Adipocyte (in vitro differentiated cells): ENCODE measurements at regions not wholly inside any gene's neighbourhood (a gene's known extent, or its start where the extent isn't known, plus 50 kb on each side); places are given as distances from the start of the nearest gene placed in this dataset.

ENCODE experiments used
- DNase-seq: peaks from one replicate; pipeline ENCODE4 v3.0.0-alpha.2; 2015; ENCODE audit warnings: low read depth
- H3K27me3 ChIP-seq: replicated peaks from 2 replicates; pipeline ENCODE4 v1.7.0; 2013; ENCODE audit warnings: mild to moderate bottlenecking, low read length, moderate library complexity; ENCODE audit not compliant: control insufficient read depth, insufficient read depth
- H3K36me3 ChIP-seq: 2 replicates; pipeline ENCODE4 v1.7.0; 2013; ENCODE audit warnings: low read length, mild to moderate bottlenecking, moderate library complexity; ENCODE audit not compliant: control insufficient read depth, insufficient read depth, severe bottlenecking
- H3K4me1 ChIP-seq: 2 replicates; pipeline ENCODE4 v1.7.0; 2013; ENCODE audit warnings: mild to moderate bottlenecking, low read length, moderate library complexity; ENCODE audit not compliant: control insufficient read depth, insufficient read depth
- H3K4me3 ChIP-seq: 2 replicates; pipeline ENCODE4 v1.7.0; 2013; ENCODE audit warnings: mild to moderate bottlenecking, low read length, moderate library complexity
- H3K9ac ChIP-seq: 2 replicates; pipeline ENCODE4 v1.7.0; 2013; ENCODE audit warnings: mild to moderate bottlenecking, low read length, moderate library complexity
- H3K9me3 ChIP-seq: 2 replicates; pipeline ENCODE4 v1.7.0; 2013; ENCODE audit warnings: mild to moderate bottlenecking, low read length, moderate library complexity; ENCODE audit not compliant: control insufficient read depth

DNA sequence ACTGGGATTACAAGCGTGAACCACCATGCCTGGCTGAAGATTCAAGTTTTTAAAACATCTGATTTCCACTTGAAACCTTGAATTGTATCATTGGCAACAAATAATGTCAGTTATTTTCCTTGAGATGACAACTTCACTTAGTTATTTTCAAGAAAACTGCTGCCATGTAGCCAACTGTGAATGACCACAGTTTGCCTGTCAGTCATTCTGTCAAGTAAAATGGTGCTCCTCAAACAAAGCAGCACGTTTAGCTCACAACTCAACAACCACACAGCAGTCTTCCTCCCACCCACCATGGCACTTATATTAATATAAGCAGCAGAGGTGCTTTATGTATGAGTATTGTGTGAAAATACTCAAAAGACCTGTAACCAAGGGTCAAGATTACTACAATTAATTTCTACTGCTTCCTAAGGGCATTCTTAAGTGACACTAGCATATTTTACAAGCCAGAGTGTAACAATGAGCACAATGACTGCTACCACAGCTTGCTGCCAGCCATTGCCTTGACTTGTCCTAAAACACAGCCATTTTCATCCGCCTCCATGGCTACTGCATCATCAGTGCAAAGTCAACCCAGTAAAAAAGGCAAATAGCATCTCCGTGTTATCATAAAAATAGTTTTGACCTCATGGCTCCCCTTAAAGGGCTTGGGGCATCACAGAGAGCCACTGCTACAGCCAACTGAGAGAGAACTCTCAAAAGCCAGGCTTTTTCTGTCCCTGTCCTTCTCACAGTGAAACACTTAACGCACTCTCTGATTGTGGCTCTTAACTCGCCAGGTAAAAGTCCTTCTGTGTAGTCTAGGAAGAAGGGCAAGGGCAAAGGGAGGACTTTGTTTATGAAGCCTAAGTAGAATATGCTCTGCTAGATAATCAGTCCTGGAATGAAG, 96.4 kb upstream of the TAB2 start:
- no peak for DNase-seq
- H3K27me3 ChIP-seq: no peaks in the 10 kb centered on the region
- H3K4me1 ChIP-seq: peaks cover 11% of the 10 kb centered on the region
- H3K36me3 ChIP-seq: no peaks in the 10 kb centered on the region
- no peak overlapping the region for H3K4me3 ChIP-seq
- no peaks in the 10 kb centered on the region for H3K9me3 ChIP-seq
- H3K9ac ChIP-seq: no peak overlapping the region

DNA sequence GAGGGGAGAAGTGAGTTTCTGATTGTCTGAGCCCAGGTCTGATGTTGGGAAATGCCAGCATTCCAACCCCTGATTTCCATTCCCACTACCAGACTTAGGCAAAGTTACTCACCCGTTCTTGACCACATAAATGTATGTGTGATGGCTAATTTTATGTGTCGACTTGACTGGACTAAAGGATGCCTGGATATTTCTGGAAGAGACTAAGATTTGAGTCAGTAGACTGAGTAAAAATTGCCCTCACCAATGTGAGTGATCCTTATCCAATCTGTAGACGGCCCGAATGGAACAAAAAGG, 95.8 kb upstream of the TAB2 start:
- Histone ChIP-seq H3K36me3 (no peaks in the 10 kb centered on the region), H3K9ac (no peak overlapping the region), H3K9me3 (no peaks in the 10 kb centered on the region), H3K4me1 (peaks cover 11% of the 10 kb centered on the region), H3K27me3 (no peaks in the 10 kb centered on the region), H3K4me3 (no peak overlapping the region)
- DNase-seq: no peak

DNA sequence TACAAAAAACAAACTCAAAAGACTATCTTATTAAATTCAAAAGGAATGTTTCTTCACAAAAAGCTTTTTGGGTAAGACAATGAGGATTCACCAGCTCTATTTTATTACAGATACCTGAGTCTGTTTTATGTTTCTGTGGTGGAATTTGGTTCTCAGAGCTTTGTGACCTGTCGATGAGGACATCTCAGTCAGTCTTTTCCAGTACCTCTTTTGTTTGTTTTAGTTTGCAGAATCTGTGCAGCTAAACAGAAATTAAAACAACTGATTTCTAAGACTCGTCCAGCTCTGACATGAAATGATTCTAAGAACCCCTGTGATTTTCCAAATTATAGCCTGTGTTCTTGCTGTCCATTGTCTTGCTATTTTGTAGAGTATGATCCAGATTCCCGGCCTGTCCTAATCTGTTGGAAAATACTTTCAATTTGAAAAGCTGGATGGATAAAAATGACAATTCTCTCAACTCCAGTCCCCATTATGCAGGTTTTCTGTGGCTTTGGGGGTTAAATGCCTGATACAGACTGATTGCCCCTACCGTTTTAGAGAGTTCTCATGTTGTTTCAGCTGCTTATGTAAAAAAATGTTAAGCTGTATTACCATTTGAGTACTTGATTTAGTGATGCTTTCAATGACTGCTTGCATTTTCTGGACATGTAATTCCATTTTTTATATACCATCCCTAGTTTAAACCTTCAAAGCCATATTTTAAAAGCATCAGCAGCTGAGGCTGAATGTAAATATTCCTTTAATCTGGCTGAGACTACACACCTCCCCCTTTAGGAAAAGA, 94.2 kb upstream of the TAB2 start:
- Histone ChIP-seq H3K4me1 (peaks cover 11% of the 10 kb centered on the region), H3K9me3 (no peaks in the 10 kb centered on the region), H3K36me3 (no peaks in the 10 kb centered on the region), H3K27me3 (no peaks in the 10 kb centered on the region), H3K4me3 (no peak overlapping the region), H3K9ac (no peak overlapping the region)
- DNase-seq: no peak

DNA sequence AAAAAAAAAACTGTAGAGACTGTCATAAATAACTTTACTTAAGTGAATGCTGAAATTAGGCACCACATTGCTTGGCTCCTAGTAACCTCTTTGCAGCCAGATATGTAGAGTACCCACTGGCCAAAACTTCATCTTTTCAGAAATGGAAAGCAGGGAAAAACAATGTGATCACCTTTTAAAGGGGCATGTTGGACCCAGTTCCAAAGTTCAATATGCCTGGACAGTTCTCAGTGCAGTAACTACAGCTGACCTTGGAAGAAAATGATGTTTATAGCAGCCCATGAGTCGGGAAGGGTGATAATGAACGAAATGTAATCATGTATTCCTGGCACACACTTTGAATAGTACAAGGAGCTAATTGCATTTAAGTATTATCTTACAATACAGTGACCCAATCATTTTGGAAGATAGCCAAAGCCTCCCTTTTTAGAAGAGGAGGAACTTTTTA, 93.6 kb upstream of the TAB2 start:
- Histone ChIP-seq H3K36me3 (no peaks in the 10 kb centered on the region), H3K4me3 (no peak overlapping the region), H3K27me3 (no peaks in the 10 kb centered on the region), H3K9ac (no peak overlapping the region), H3K9me3 (no peaks in the 10 kb centered on the region), H3K4me1 (peaks cover 11% of the 10 kb centered on the region)
- DNase-seq: no peak

DNA sequence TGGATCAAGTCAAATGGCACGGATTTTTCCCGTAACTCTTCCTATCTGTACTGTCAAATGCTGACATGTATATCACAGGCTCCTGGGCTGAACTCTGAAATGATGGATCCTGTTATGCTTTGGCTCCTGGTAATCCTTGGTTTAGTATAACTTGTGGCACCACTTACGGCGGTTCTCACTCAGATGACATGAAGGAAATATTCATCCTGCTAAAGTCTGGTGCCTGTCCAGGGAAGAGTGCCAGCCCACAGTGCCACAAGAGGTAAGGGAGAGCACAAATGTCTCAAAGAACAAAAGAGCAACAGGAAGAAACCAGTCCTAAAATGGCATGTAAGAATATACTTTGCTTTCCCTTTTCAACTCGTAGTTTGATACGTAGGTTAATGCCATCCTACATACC, 93.1 kb upstream of the TAB2 start:
- H3K4me1 ChIP-seq: peaks cover 11% of the 10 kb centered on the region
- no peaks in the 10 kb centered on the region for H3K36me3 ChIP-seq
- H3K9ac ChIP-seq: no peak overlapping the region
- no peaks in the 10 kb centered on the region for H3K27me3 ChIP-seq
- no peak overlapping the region for H3K4me3 ChIP-seq
- H3K9me3 ChIP-seq: no peaks in the 10 kb centered on the region
- DNase-seq: no peak

DNA sequence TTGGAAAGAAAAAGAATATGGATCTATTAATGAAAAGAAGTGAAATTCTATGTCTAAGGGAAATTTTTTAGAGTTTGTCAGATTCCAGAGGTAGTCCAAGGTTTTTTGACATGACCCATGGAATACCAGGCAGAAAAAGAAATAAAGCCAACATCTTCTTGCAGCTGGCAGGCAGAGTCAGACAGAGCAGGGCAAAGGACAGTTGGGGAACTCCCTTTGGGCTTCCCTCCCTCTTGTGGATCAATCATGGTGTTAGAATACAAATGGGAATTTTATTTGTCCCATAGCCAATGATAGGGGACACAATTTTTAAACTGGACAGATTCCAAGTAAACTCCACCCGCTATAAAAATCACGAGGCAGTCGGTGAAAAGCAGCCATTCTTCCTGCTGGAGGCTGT, 92.1 kb upstream of the TAB2 start:
- Histone ChIP-seq H3K9me3 (no peaks in the 10 kb centered on the region), H3K4me3 (no peak overlapping the region), H3K9ac (no peak overlapping the region), H3K27me3 (no peaks in the 10 kb centered on the region), H3K4me1 (peaks cover 11% of the 10 kb centered on the region), H3K36me3 (no peaks in the 10 kb centered on the region)
- DNase-seq: no peak

DNA sequence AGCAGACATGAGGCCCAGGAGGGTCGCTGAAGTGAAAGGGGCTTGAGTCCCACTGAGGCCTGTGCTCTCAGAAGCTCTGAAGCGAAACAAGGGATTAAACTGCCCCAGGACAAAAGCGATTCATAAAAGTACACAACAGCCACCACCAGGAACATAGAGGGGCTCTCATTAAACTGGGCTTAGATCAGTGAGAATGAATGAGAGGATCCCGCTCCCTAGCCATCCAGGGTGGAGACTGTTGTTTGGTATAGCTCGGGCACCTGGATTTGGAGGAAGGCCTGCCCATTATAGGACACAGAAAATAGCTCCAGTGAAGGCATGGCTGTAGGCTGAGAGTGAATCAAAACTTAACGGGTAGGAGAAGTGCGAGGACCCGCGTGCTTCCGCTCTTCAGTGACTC, 91.6 kb upstream of the TAB2 start:
- H3K4me3 ChIP-seq: no peak overlapping the region
- peaks cover 11% of the 10 kb centered on the region for H3K4me1 ChIP-seq
- no peaks in the 10 kb centered on the region for H3K9me3 ChIP-seq
- H3K27me3 ChIP-seq: no peaks in the 10 kb centered on the region
- no peak for DNase-seq
- no peaks in the 10 kb centered on the region for H3K36me3 ChIP-seq
- no peak overlapping the region for H3K9ac ChIP-seq

DNA sequence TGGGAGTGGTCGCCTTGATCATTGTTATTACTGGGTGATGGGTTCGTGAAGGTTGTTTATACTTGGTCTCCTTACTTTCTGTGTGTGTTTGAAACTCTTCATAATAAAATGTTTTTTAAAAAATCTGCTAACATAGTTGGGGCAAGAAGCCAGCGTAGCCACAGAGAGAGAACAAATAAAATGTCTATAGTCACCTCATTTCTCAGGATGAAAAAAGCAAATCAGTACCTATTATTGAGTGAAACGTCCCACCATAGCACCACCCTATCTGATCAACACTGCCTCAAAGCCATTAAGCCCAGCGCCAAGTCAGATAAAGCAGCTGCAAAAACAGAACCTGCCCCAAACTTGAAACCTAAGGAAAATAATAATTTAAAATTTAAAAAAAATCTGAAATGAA, 89.7 kb upstream of the TAB2 start:
- DNase-seq: no peak
- peaks cover 11% of the 10 kb centered on the region for H3K4me1 ChIP-seq
- no peaks in the 10 kb centered on the region for H3K36me3 ChIP-seq
- H3K4me3 ChIP-seq: no peak overlapping the region
- no peaks in the 10 kb centered on the region for H3K27me3 ChIP-seq
- no peaks in the 10 kb centered on the region for H3K9me3 ChIP-seq
- H3K9ac ChIP-seq: no peak overlapping the region

DNA sequence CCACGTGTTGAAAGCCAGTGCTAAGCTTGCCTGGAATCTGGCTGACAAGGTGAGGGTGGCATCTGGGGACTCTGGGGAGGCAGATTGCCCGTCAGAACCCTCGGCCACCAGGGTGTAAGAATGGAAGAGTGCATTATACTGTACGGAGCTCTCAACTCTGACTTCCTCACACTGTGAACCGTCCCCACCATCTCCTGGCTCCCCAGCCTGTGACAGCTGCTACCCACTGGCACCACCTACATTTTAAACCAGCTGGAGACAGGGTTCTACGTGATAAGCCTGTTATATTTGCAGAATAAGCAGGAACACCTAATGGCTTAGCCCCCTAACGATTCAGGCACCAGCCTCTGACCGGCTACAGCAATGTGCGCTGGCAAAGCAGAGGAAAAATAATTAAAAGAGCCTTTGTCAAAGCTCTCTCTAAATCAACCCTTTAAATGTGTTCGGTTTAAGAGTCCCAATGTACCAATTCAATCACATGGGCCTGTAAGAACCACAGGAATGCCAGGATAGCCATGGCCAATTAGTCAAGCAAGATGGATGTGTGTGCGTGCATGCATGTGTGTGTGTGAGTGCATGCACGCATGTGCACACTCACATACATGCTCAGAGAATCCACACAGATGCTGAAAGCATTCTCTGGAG, 89.1 kb upstream of the TAB2 start:
- H3K27me3 ChIP-seq: no peaks in the 10 kb centered on the region
- H3K36me3 ChIP-seq: no peaks in the 10 kb centered on the region
- H3K4me1 ChIP-seq: peaks cover 15% of the 10 kb centered on the region
- DNase-seq: no peak
- H3K4me3 ChIP-seq: no peak overlapping the region
- H3K9me3 ChIP-seq: no peaks in the 10 kb centered on the region
- no peak overlapping the region for H3K9ac ChIP-seq

DNA sequence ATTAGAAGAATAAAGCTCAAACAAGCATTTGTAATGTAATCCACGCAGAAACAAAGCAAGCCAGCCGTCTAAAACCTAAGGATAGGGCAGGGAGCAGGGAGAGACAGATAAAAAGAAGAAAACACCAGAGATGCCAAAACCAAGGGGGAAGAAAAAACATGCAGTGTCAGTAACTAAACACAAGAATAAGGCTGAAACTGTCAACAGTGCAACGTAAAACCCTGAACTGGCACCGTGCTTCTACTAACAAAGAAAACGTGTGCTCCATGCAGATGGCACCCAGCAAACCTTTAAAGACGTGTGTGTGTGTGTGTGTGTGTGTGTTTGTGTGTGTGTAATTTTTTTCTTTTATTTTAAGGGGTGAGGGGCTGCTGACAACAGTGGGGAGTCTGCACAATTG, 88.4 kb upstream of the TAB2 start:
- Histone ChIP-seq H3K36me3 (no peaks in the 10 kb centered on the region), H3K27me3 (no peaks in the 10 kb centered on the region), H3K9me3 (no peaks in the 10 kb centered on the region), H3K4me1 (peaks cover 22% of the 10 kb centered on the region), H3K4me3 (no peak overlapping the region), H3K9ac (no peak overlapping the region)
- no peak for DNase-seq

DNA sequence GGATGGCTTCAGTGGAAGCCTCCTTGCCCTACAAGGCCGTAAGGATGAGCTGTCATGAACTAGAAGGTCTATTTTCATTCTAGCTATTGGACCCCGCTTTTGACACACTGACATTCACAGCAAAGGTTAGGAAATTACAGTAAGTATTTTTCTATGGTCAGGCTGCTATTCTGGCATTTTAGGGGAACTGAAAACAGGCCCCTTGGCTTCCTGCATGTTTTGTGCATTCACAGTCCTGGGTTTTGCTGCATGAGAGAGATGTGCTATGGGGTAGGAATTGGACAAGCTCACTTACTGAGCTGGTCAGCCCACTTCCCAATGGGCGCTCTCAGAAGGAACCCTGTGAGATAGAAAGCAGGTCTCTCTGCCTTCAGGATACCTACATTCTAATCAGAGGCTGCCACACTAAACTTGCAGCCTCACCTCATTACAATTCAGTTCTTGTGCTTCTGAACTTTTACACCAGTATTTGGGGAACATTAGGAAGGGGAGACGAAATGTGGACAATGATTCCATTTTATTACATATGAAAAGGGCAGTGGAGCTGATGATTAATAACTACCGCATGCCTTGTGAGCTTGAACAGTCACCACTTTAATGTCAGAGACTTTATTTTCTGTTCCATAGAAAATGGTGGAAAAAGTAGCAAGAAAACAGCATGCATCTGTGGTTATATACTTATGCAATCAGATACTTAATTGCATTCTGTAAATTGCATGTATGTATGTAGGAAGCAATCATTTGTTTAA, 86.6 kb upstream of the TAB2 start:
- no peaks in the 10 kb centered on the region for H3K36me3 ChIP-seq
- peaks cover 16% of the 10 kb centered on the region for H3K4me1 ChIP-seq
- no peaks in the 10 kb centered on the region for H3K9me3 ChIP-seq
- H3K4me3 ChIP-seq: no peak overlapping the region
- H3K27me3 ChIP-seq: no peaks in the 10 kb centered on the region
- H3K9ac ChIP-seq: no peak overlapping the region
- no peak for DNase-seq
